ENCODE measurements at regions not wholly inside any gene's neighbourhood (a gene's known extent, or its start where the extent isn't known, plus 50 kb on each side); places are given as distances from the start of the nearest gene placed in this dataset.

- no peak for TF ChIP-seq CREB5 (CRISPR knock-in tag; IDR thresholded peaks at IDR 0.05; ENCODE audit: low read depth)
- no peak for TF ChIP-seq PATZ1 (CRISPR knock-in tag; IDR thresholded peaks at IDR 0.05; ENCODE audit: borderline replicate concordance)
Measured at GRCh38 chr7:15085366-15085765, 182.8 kb upstream of the DGKB start.

All from SK-N-SH treated with all-trans-retinoic acid at 6 μM for 48 hours (cell line).